ENCODE measurements at regions not wholly inside any gene's neighbourhood (a gene's known extent, or its start where the extent isn't known, plus 50 kb on each side); places are given as distances from the start of the nearest gene placed in this dataset.
"Not testable (repeated sequence)": the region's sequence is repeated elsewhere in the genome, so short reads cannot be mapped to it uniquely, and the experiment has no call there.

- DNase-seq = no peak
Measured at GRCh38 chr18:70705831-70706416, 417.1 kb downstream of the SOCS6 start.

DNA sequence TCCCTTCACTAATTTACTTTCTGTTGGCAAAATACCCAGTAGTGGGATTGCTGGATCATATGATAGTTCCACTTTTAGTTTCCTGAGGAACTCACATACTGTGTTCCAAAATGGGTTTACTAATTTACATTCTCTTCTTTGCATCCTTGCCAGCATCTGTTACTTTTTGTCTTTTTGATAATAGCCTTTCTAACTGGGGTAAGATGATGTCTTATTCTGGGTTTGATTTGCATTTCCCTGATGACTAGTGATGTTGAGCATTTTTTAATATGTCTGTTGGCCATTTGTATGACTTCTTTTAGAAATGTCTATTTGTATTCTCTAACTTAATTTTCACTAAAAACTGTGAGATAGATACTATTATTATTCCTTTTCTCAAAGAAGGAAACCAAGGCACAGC lies 411.7 kb downstream of the SOCS6 start:
- no peak for DNase-seq

- no peak for DNase-seq
Measured at GRCh38 chr18:70698574-70698973, 409.7 kb downstream of the SOCS6 start.

GRCh38 chr18:70693246-70693645 lies 404.4 kb downstream of the SOCS6 start:
- DNase-seq = peak; percentile 24

DNA sequence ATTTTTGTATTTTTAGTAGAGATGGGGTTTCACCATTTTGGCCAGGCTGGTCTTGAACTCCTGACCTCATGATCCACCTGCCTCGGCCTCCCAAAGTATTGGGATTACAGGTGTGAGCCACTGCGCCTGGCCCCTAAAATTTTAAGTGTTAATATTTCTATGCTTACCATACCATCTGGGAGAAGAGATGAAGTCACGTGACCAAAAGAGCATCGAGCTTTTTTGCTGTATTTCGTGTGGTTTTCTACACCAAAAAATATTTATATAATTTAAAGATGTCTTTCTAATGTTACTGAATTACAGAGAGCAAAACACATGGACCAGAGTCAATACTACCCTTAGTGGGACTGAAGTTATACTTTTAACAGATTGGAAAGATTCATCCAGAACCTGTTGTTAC lies 400.9 kb downstream of the SOCS6 start:
- DNase-seq = not testable (repeated sequence)

DNA sequence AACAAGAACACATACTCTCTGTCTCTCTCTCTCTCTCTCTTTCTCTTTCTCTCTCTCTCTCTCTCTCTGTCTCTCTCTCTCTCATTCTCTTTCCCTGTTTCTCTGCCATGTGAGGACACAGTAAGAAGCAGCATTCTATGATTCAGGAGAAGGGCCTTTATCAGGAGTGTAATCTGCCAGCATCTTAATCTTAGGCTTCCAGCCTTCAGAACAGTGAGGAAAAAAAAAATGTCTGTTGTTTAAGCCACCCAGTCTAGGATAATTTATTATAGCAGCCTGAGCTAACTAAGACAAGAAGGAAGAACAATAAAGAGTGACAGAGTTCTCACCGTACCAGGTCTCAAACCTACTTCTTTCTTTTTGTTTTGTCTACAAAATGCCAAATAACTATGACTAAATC lies 399.4 kb downstream of the SOCS6 start:
- DNase-seq = peak; percentile 81

- no peak for DNase-seq
Measured at GRCh38 chr18:70684821-70685220, 396.0 kb downstream of the SOCS6 start.

GRCh38 chr18:70683263-70683662 lies 394.4 kb downstream of the SOCS6 start:
- DNase-seq = no peak

- DNase-seq = no peak
Measured at GRCh38 chr18:70674896-70675295, 386.1 kb downstream of the SOCS6 start.

DNA sequence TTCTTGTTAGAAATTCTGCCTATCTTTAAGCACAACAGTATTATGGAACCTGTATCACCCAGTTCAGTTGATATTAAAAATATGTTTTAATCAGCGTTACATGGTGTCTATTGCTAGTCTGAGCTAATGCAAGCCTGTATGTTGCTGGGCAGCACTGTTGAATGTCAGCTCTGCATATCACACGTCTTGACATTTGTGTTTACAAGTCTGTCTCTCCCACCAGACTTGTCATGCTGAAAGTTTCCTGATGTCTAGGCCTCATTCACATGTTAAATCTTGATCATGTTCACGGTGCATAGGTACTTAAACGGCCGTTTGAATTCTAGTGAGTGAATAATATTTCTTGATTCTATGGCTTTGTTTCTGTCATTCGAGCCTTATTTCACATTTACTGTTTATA lies 385.0 kb downstream of the SOCS6 start:
- DNase-seq = no peak

DNA sequence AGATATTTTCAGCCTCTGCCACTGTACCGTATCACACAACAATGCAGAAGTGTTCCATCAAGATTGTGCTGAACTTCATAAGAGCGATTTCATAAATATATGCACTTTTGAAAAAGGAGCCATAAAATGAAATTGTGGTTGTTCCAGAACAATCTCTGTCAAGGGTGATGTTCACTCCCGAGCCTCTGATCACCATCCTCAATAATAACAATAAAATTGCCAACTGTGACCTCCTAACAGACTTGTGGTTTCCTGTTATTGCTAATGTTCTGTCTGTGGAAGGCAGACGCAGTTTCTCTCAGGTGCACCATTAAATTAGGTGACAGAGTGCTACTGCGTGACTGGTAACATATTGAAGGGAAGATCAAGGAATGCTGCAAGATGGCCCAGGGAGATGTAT lies 383.7 kb downstream of the SOCS6 start:
- no peak for DNase-seq

DNA sequence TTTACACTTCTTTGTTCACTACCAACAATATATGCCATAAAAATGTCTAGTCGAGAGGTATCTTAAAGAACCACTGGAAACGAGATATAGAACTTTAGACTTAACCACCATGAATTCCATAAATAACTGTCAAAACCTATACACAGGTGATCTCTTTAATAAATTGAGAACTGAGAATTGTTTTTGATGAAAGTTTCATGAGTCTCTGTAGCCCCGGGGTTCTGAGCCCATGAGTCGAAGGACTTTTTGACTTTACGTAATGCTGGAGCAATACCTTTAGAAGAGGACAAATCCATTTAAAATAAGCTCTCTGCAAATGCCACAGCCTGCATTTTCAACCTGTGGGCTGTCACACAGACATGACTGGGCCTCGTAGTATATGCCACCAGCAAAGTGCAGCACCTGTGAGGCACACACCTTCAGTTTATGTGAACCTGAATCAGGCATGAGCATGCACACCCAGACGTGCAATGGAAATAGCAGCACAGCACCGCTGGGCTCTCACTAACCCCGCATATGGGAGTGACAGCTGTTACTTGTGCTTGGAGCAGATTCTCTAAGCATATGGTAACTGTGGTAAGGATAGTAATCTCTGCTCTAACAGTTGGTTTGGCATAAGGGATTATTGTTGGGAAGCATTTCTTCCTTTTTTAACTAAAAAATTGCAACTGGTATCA lies 383.2 kb downstream of the SOCS6 start:
- no peak for DNase-seq

DNA sequence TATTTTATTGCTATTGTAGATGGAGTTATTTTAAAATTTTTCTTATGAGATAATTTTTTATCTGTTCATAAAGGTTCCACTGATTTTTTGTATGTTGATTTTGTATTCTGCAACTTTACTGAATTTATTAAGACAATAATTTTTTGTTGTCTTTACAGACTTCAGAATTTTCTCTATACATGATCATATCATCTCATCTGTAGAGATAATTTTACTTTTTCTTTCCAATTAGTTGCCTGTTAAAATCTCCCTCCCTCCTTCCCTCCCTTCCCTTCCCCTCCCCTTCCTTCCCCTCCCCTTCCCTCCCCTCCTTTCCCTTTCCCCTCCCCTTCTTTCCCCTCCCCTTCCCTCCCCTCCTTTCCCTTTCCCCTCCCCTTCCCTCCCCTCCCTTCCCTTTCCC lies 378.1 kb downstream of the SOCS6 start:
- no peak for DNase-seq

DNA sequence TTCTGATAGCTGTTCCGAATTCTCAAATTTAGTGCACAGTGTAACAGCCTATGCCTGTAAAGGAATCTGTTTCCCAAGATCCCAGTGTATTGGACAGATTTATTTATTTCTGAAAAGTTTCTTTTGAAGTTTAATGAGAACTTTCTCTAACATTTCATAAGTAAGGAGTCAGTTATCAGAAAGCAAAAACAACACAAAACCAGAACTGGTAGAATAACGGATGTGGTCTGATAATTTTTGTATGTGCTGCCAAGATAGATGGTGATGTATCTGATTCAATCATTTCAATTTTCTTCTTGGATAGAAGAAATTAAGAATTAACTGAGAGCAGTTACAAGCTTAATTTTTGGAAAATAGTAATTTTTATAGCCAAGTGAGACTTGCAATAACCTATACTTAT lies 374.3 kb downstream of the SOCS6 start:
- peak; percentile 67 for DNase-seq

GRCh38 chr18:70662588-70662987 lies 373.7 kb downstream of the SOCS6 start:
- no peak for DNase-seq

GRCh38 chr18:70659036-70659925 lies 370.4 kb downstream of the SOCS6 start:
- peak; percentile 94 for DNase-seq

DNA sequence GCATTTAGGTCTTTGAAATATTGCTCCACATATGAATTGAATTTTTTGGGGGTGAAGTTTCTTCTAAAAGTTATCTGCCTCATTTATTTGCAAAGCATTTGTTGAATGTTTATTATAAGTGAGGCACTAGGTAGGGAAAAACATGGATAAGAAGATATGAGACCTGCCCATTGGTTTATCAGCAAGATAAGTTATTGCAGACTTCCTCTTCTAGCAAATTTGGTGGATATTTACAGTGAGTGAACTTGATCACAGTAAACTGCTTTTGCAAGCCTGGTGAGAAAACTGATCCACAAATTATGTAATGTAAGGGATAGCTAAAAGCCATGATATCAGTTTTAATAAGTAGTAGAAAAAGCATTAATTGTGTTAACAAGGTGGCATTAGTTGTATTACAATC lies 364.8 kb downstream of the SOCS6 start:
- peak; percentile 85 for DNase-seq

DNA sequence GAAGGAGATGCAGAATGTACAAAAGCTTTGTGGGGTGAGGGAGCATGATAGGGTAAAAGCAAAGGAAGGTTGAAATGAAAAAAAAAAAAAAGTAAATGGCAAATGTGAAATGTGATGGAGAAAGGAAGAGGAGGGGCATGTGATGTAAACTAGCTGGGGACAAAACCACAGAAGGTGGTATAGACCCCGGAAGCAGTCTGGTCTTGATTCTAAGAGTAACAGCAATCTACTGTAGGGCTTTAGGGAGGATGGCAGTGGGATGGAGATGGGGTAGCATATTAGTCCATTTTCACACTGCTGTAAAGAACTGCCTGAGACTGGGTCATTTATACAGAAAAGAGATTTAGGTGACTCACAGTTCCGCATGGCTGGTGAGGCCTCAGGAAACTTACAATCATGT lies 362.0 kb downstream of the SOCS6 start:
- no peak for DNase-seq

DNA sequence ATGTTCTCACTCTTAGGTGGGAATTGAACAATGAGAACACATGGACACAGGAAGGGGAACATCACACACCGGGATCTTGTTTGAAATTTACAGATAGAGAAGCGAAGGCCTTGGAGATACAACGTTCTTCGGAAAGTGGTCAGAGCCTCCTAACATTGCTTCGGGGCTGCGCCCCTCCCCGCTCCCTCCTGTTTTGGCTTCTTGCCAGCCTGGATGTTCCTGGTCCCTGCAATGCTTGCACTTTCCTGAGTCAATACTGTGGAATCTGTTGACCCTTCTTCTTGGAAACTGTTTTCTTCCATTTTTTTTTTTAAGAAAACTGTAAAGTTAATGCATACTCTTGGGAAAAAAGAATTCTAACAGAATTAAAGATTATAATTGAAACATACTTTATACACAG lies 360.8 kb downstream of the SOCS6 start:
- DNase-seq = no peak

- DNase-seq = no peak
Measured at GRCh38 chr18:70645971-70646370, 357.1 kb downstream of the SOCS6 start.

- DNase-seq = no peak
Measured at GRCh38 chr18:70643812-70644211, 355.0 kb downstream of the SOCS6 start.

DNA sequence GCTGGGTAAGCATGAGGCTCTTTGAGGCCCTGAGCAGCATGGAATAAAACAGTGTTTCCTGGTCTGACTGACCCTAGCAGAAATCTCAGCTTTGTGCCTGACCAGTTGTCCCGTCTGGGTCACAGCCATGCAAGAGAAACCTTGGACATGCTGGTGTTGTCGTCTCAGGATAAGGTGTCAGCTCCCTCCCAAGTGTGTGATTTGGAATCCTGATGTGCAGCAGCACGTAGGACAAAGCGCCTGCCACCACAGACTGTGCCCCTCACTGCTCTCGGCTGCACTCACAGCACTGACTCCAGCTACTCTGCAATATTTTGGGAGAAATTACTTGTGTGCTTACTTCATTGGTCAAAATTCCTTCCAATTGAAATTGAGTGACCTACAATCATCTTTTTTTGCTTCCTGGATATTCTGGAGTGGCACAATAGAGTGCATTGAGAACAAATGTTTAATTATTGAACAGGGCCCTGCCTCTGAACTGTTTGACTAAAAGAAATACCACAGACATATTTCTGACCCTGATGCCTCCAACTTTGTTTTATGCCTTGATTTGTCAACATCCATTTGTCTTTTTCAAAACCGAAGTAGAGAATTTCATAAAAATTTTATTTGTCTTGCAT lies 352.4 kb downstream of the SOCS6 start:
- no peak for DNase-seq

DNA sequence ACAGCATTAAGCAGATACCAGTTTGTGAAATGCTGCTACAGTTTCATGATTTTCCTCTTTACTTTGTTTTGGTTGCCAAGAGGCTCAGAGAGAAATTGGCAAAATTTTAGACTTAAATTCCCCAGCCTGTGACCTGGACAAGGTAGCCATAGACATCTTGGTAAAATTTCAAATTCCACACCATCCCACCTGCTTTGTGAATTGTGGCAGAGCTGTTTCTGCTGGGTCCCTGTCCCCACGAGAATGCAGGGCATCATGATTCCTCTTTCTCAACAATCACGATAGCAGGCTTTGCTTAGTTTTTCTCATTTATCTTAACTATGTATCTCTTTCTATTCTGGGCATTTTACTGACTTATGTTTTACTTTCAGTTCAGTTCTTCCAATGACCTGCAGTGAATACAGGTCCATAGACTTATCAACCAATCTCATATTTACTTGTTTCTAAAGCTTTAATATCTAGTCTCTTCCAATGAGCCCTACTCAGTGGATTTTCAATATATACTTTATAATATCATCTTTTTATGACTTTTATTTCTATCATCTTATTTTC lies 351.6 kb downstream of the SOCS6 start:
- no peak for DNase-seq

All from hematopoietic multipotent progenitor cell treated with erythropoietin and hydrocortisone succinate and interleukin-3 and kit ligand, for 4 days (in vitro differentiated cells).